Esophagus squamous epithelium (tissue), 4 donors: ENCODE measurements at regions not wholly inside any gene's neighbourhood (a gene's known extent, or its start where the extent isn't known, plus 50 kb on each side); places are given as distances from the start of the nearest gene placed in this dataset.

Experiments
- POLR2A ChIP-seq, 4 donors: fragments of 450-650 bp; IDR thresholded peaks; one replicate each; pipeline ENCODE4 v1.6.1; 2017; ENCODE audit warnings: antibody characterized with exemption in 4 of 4, mild to moderate bottlenecking in 4 of 4, moderate library complexity in 3 of 4
- TF ChIP-seq, protein P1 (sequence below), 6 experiments: fragments of 450-650 bp in 4 of 6; fragments of 200-600 bp in 2 of 6; sonication (generic) in 2 of 6; IDR thresholded peaks; one replicate each; pipeline ENCODE4 v1.5.1; 2016 to 2019; ENCODE audit warnings: antibody characterized with exemption in 6 of 6, mild to moderate bottlenecking in 4 of 6, moderate library complexity in 4 of 6

DNA sequence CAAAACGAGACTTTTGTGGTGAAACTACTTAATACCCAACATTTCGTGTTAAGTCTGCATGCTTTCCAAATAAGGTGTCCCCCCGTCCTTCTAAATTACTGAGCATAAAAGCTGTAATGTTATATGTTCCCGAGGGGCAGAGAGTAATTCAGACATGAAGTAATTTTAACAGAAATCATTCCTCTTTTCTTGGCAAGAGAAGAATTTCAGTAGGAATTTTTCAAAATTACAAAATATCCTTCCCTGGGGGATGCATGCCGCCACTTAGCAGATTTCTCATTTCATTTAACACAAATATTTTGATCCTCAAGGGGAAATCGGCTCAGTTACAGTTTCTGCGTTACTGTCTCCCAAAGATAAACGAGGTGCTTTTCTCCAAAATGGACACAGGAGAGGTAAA is 213.2 kb upstream of the RHOBTB1 start:
- TF ChIP-seq, protein P1, sequence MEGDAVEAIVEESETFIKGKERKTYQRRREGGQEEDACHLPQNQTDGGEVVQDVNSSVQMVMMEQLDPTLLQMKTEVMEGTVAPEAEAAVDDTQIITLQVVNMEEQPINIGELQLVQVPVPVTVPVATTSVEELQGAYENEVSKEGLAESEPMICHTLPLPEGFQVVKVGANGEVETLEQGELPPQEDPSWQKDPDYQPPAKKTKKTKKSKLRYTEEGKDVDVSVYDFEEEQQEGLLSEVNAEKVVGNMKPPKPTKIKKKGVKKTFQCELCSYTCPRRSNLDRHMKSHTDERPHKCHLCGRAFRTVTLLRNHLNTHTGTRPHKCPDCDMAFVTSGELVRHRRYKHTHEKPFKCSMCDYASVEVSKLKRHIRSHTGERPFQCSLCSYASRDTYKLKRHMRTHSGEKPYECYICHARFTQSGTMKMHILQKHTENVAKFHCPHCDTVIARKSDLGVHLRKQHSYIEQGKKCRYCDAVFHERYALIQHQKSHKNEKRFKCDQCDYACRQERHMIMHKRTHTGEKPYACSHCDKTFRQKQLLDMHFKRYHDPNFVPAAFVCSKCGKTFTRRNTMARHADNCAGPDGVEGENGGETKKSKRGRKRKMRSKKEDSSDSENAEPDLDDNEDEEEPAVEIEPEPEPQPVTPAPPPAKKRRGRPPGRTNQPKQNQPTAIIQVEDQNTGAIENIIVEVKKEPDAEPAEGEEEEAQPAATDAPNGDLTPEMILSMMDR (IDR thresholded peaks at IDR 0.05) = no peak
- TF ChIP-seq POLR2A (IDR thresholded peaks at IDR 0.05) = no peak
